ENCODE measurements at regions not wholly inside any gene's neighbourhood (a gene's known extent, or its start where the extent isn't known, plus 50 kb on each side); places are given as distances from the start of the nearest gene placed in this dataset.
"Not testable (repeated sequence)": the region's sequence is repeated elsewhere in the genome, so short reads cannot be mapped to it uniquely, and the experiment has no call there.

DNA sequence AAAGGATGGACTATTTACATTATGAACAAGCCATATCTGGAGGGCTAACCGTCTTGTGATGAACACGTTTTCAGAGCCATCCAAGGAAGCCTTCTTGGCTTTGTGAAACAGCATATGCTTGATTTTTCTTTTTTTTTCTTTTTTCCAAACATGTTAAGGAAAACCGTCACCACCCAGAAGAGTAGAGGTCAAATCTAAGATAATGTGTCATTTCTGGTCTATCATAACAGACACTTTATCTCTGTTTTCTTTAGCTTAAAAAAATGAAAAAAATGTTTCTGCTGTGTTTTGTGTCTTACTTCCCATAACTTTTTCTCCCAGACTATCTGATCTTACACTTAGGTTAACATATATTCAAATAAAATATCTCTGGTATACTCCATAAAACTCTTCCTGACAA is 76.1 kb upstream of the DGKB start:
- no peaks in the 10 kb centered on the region for H3K36me3 Mint-ChIP-seq (ENCODE audit: low read depth)
- no peak overlapping the region for H3K4me3 Mint-ChIP-seq
- no peaks in the 10 kb centered on the region for H3K27me3 Mint-ChIP-seq (ENCODE audit: low read depth)

DNA sequence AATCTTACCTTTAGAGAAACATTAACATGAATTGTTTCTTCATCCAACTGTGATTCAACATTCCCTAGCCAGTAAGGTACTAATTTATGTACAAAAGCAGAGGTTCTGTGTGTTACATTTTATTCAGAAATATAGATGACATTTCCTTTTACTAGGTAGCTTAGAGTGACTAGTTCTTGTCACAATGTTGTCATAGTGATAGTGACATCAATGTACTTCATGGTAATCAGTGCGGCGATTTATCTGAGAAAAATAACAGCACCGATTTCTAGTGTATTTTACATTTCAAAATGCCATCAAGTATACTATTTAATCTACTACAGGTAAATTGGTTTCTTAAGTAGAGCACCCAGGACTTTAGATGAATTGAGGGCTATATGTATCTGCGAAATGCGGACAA is 72.1 kb upstream of the DGKB start:
- Mint-ChIP-seq H3K4me3 (no peak overlapping the region), H3K9me3 (no peaks in the 10 kb centered on the region), H3K36me3 (ENCODE audit: low read depth) (no peaks in the 10 kb centered on the region), H3K4me1 (no peaks in the 10 kb centered on the region), H3K27me3 (ENCODE audit: low read depth) (no peaks in the 10 kb centered on the region), H3K27ac (no peak overlapping the region)
- TF ChIP-seq, protein P1, sequence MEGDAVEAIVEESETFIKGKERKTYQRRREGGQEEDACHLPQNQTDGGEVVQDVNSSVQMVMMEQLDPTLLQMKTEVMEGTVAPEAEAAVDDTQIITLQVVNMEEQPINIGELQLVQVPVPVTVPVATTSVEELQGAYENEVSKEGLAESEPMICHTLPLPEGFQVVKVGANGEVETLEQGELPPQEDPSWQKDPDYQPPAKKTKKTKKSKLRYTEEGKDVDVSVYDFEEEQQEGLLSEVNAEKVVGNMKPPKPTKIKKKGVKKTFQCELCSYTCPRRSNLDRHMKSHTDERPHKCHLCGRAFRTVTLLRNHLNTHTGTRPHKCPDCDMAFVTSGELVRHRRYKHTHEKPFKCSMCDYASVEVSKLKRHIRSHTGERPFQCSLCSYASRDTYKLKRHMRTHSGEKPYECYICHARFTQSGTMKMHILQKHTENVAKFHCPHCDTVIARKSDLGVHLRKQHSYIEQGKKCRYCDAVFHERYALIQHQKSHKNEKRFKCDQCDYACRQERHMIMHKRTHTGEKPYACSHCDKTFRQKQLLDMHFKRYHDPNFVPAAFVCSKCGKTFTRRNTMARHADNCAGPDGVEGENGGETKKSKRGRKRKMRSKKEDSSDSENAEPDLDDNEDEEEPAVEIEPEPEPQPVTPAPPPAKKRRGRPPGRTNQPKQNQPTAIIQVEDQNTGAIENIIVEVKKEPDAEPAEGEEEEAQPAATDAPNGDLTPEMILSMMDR (IDR thresholded peaks at IDR 0.05; ENCODE audit: unreplicated experiment in 3 of 3) = no peak

More for the DNA sequence above, 76.1 kb upstream of the DGKB start:
- no peaks in the 10 kb centered on the region for H3K4me1 Mint-ChIP-seq
- TF ChIP-seq, protein P1 (IDR thresholded peaks at IDR 0.05; ENCODE audit: unreplicated experiment in 3 of 3) = no peak
- peaks cover 11% of the 10 kb centered on the region for H3K9me3 Mint-ChIP-seq
- H3K27ac Mint-ChIP-seq = peak overlapping the region in 2 of 3 experiments; percentile 4 to 8

DNA sequence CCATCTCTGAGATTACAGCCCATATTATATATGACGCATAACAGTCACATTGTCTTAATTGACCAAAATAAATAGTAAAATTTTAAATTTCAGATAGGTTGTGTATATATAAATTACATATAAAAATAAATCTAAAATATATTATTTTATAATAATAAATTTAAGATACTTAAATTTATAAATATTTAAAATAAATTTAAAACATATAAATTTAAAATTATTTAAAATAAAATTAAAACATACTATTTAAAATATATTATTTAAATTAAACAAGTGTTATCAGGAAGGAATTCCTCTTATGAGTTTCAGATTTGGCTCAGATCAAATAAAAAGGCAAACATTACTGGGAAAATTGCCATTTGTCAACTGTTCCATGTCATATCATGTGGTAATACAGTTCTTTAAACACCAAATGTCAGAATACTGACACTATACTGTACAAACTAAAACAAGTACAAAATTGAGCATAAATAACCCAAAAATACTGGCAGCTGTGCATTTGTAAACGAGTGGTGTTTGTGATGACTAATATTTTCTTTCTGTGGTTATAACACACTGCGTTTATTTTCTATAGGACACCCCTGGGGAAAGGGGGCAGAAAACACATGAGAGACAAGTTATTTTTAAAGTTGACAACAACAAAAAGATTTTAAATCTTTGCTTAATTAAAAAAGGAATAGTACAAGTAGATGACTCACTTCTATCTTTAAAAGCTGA is 71.3 kb upstream of the DGKB start:
- Mint-ChIP-seq H3K36me3 (ENCODE audit: low read depth) (no peaks in the 10 kb centered on the region), H3K4me3 (no peak overlapping the region), H3K4me1 (no peaks in the 10 kb centered on the region), H3K9me3 (no peaks in the 10 kb centered on the region), H3K27me3 (ENCODE audit: low read depth) (no peaks in the 10 kb centered on the region), H3K27ac (no peak overlapping the region)
- TF ChIP-seq, protein P1 (IDR thresholded peaks at IDR 0.05; ENCODE audit: unreplicated experiment in 3 of 3) = no peak

DNA sequence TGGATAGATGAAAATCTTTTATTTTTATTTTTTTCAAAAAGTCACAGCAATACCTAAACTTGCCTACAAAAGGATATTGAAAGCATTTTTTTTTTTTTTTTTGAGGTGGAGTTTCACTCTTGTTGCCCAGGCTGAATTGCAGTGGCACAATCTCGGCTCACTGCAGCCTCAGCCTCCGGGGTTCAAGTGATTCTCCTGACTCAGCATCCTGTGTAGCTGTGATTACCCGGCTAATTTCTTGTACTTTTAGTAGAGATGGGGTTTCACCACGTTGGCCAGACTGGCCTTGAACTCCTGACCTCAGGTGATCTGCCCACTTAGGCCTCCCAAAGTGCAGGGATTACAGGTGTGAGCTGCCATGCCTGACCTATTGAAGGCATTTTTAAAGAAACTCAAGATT is 69.1 kb upstream of the DGKB start:
- H3K9me3 Mint-ChIP-seq; H3K4me3 Mint-ChIP-seq; H3K27ac Mint-ChIP-seq; H3K4me1 Mint-ChIP-seq; H3K27me3 Mint-ChIP-seq (ENCODE audit: low read depth); H3K36me3 Mint-ChIP-seq (ENCODE audit: low read depth): not testable (repeated sequence)

DNA sequence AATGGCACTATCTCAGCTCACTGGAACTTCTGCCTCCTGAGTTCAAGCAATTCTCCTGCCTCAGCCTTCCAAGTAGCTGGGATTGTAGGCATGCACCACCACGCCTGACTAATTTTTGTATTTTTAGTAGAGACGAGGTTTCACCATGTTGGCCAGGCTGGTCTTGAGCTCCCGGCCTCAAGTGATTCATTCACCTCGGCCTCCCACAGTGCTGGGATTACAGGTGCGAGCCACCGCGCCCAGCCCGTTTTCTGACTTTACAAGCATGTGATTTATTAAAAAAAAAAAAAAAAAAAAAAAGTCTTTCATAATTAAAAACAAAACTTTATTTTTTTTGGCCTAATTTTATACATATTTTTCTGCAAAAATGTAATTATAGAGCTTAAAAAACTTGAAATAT is 64.8 kb upstream of the DGKB start:
- not testable (repeated sequence) for H3K4me3 Mint-ChIP-seq; H3K9me3 Mint-ChIP-seq; H3K27ac Mint-ChIP-seq; H3K4me1 Mint-ChIP-seq; H3K36me3 Mint-ChIP-seq (ENCODE audit: low read depth)
- H3K27me3 Mint-ChIP-seq (ENCODE audit: low read depth) = peaks cover 12% of the 10 kb centered on the region

DNA sequence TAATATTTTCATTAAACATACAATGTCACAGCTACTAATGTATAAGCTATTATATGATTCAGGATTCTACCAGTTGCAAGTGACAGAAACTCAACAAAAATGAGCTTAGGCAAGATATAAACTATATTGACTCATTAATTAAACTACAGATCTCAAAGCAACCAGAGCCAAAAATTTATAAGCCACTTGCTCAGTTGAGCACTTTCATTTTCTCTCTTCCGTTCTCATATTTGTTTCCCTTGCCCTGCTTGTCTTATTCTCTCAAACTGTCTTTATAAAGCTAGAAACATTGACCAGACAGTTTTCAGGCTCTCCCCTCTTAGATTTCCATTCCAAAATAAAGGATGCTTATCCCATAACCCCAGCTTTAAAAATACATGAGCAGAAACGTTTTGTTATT is 60.2 kb upstream of the DGKB start:
- no peaks in the 10 kb centered on the region for H3K36me3 Mint-ChIP-seq (ENCODE audit: low read depth)
- TF ChIP-seq, protein P1 (IDR thresholded peaks at IDR 0.05; ENCODE audit: unreplicated experiment in 3 of 3) = no peak
- no peaks in the 10 kb centered on the region for H3K9me3 Mint-ChIP-seq
- peaks cover 8% of the 10 kb centered on the region for H3K4me1 Mint-ChIP-seq
- H3K4me3 Mint-ChIP-seq = no peak overlapping the region
- peaks cover 19% of the 10 kb centered on the region for H3K27me3 Mint-ChIP-seq (ENCODE audit: low read depth)
- no peak overlapping the region for H3K27ac Mint-ChIP-seq

DNA sequence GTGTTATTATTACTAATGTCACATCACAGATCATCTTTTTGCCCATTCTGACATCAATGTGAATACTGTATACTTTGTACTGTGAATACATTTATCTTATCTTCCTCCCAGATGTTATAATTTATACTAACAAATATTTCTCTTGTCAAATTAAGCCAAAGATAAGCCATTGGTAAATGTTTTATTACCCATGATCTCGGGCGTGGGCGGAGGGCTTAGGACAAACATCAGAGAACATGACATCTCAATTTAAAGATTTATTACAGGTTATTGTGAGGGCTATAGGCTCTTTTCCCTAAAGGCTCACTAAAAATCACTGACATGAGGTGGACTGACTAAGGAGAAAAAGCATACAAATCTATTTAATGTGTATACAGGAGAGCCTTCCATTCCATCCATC is 58.2 kb upstream of the DGKB start:
- H3K4me1 Mint-ChIP-seq = peaks cover 8% of the 10 kb centered on the region
- TF ChIP-seq, protein P1 (IDR thresholded peaks at IDR 0.05; ENCODE audit: unreplicated experiment in 3 of 3) = no peak
- no peaks in the 10 kb centered on the region for H3K36me3 Mint-ChIP-seq (ENCODE audit: low read depth)
- no peak overlapping the region for H3K4me3 Mint-ChIP-seq
- no peaks in the 10 kb centered on the region for H3K9me3 Mint-ChIP-seq
- H3K27ac Mint-ChIP-seq = no peak overlapping the region
- peaks cover 28% of the 10 kb centered on the region for H3K27me3 Mint-ChIP-seq (ENCODE audit: low read depth)
